Fibroblast of lung (primary cell): ENCODE measurements at regions not wholly inside any gene's neighbourhood (a gene's known extent, or its start where the extent isn't known, plus 50 kb on each side); places are given as distances from the start of the nearest gene placed in this dataset.

Experiments used
- EZH2 ChIP-seq: IDR thresholded peaks from 2 replicates; pipeline ENCODE4 v1.5.1; 2012; ENCODE audit warnings: low read length, control low read depth, mild to moderate bottlenecking; ENCODE audit errors: missing control alignments
- TF ChIP-seq, protein P1 (sequence below), 2 donors: IDR thresholded peaks in 1 of 2; conservative IDR thresholded peaks in 1 of 2; 1 replicate in 1 of 2; 2 replicates in 1 of 2; pipeline ENCODE4 v1.5.1; 2011 to 2012; ENCODE audit warnings: low read length in 2 of 2, control low read depth in 1 of 2, inconsistent platforms in 1 of 2, low read depth in 1 of 2, mild to moderate bottlenecking in 1 of 2

DNA sequence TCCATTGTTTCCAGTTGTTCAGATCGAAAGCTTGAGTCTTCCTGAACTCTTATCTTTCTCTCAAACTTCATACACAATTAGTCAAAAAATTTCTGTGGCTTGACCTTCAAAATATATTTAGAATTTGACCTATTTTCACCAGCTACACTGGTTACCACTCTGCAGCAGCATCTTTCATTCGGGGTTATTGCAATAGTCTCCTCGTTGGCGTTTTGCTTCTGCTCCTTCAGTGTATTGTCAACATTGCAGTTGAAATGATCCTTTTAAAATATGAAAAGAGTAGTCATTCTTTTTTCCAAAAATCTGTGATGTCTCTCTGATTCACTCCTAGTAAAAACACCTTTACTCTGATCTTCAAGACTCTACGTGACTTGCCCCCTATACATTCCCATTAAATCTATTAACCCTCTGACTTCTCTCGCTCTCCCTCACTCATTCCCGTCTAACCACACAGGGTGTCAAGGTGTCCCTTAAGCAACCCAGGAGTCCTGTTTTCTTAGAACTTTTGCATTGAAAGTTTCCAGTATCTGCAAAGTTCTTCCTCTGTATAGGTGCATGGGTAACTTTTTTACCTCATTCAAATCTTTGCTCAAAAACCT is 480.2 kb upstream of the B3GALT2 start:
- TF ChIP-seq EZH2 = no peak
- TF ChIP-seq, protein P1, sequence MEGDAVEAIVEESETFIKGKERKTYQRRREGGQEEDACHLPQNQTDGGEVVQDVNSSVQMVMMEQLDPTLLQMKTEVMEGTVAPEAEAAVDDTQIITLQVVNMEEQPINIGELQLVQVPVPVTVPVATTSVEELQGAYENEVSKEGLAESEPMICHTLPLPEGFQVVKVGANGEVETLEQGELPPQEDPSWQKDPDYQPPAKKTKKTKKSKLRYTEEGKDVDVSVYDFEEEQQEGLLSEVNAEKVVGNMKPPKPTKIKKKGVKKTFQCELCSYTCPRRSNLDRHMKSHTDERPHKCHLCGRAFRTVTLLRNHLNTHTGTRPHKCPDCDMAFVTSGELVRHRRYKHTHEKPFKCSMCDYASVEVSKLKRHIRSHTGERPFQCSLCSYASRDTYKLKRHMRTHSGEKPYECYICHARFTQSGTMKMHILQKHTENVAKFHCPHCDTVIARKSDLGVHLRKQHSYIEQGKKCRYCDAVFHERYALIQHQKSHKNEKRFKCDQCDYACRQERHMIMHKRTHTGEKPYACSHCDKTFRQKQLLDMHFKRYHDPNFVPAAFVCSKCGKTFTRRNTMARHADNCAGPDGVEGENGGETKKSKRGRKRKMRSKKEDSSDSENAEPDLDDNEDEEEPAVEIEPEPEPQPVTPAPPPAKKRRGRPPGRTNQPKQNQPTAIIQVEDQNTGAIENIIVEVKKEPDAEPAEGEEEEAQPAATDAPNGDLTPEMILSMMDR (conservative IDR thresholded peaks at IDR 0.05 in 1 of 2, IDR thresholded peaks at IDR 0.05 in 1 of 2; ENCODE audit: low read depth in 1 of 2, low read length in 2 of 2) = no peak
